IMR-90 (cell line): ENCODE measurements at regions not wholly inside any gene's neighbourhood (a gene's known extent, or its start where the extent isn't known, plus 50 kb on each side); places are given as distances from the start of the nearest gene placed in this dataset.

ENCODE experiments used
- BHLHE40 ChIP-seq: fragments of 150-350 bp; IDR thresholded peaks from 2 replicates; pipeline ENCODE4 v1.6.1; 2016; ENCODE audit warnings: mild to moderate bottlenecking, low read depth, low read length
- CEBPB ChIP-seq: IDR thresholded peaks from 2 replicates; pipeline ENCODE4 v1.6.1; 2012; ENCODE audit warnings: low read depth, low read length, improper control_type of control experiment
- CHD1 ChIP-seq: IDR thresholded peaks from 2 replicates; pipeline ENCODE4 v1.6.1; 2012; ENCODE audit warnings: low read depth, low read length, improper control_type of control experiment
- CTCF ChIP-seq: conservative IDR thresholded peaks from 2 replicates; pipeline ENCODE4 v1.5.1; 2012; ENCODE audit warnings: mild to moderate bottlenecking, low read depth, low read length, improper control_type of control experiment
- ELK1 ChIP-seq: fragments of 150-350 bp; IDR thresholded peaks from 2 replicates; pipeline ENCODE4 v1.6.1; 2016; ENCODE audit warnings: low read depth, mild to moderate bottlenecking, low read length, moderate library complexity, borderline replicate concordance
- FOS ChIP-seq: fragments of 150-350 bp; IDR thresholded peaks from 2 replicates; pipeline ENCODE4 v1.6.1; 2016; ENCODE audit warnings: low read depth, low read length
- MXI1 ChIP-seq: IDR thresholded peaks from 2 replicates; pipeline ENCODE4 v1.6.1; 2012; ENCODE audit warnings: low read depth, mild to moderate bottlenecking, low read length, moderate library complexity, borderline replicate concordance
- POLR2A ChIP-seq: IDR thresholded peaks from 2 replicates; pipeline ENCODE4 v1.6.1; 2012; ENCODE audit warnings: mild to moderate bottlenecking, low read depth, low read length
- RAD21 ChIP-seq: IDR thresholded peaks from 2 replicates; pipeline ENCODE4 v1.6.1; 2012; ENCODE audit warnings: low read length, improper control_type of control experiment
- RCOR1 ChIP-seq: IDR thresholded peaks from 2 replicates; pipeline ENCODE4 v1.6.1; 2012; ENCODE audit warnings: mild to moderate bottlenecking, low read length, improper control_type of control experiment; ENCODE audit not compliant: insufficient replicate concordance
- SMC3 ChIP-seq: fragments of 150-350 bp; IDR thresholded peaks from 2 replicates; pipeline ENCODE4 v1.6.1; 2016; ENCODE audit warnings: low read depth, mild to moderate bottlenecking, antibody characterized with exemption, low read length, moderate library complexity
- USF2 ChIP-seq: fragments of 150-350 bp; IDR thresholded peaks from 2 replicates; pipeline ENCODE4 v1.6.1; 2017; ENCODE audit warnings: mild to moderate bottlenecking, antibody characterized with exemption, low read length, low read depth

- TF ChIP-seq CTCF (no peak), BHLHE40 (no peak), ELK1 (no peak), RCOR1 (no peak), SMC3 (no peak), POLR2A (no peak), USF2 (no peak), CEBPB (no peak), MXI1 (no peak), RAD21 (no peak), FOS (no peak), CHD1 (no peak)
Observed at GRCh38 chr12:66751432-66752113, 72.7 kb upstream of the GRIP1 start.
